DOHH2 (cell line): ENCODE measurements at regions not wholly inside any gene's neighbourhood (a gene's known extent, or its start where the extent isn't known, plus 50 kb on each side); places are given as distances from the start of the nearest gene placed in this dataset.

ENCODE experiments used
- H3F3A ChIP-seq: fragments of 200-600 bp; sonication (generic), shearing (Covaris generic); 2 replicates; pipeline ENCODE4 v1.6.0; 2016; ENCODE audit warnings: antibody characterized with exemption, mild to moderate bottlenecking; ENCODE audit not compliant: control insufficient read depth, insufficient read depth
- H3K27ac ChIP-seq: fragments of 200-600 bp; sonication (generic); 2 replicates; pipeline ENCODE4 v1.5.1; 2014; ENCODE audit warnings: low read depth, mild to moderate bottlenecking, low read length, moderate library complexity
- H3K27me3 ChIP-seq: fragments of 200-600 bp; sonication (generic); 2 replicates; pipeline ENCODE4 v1.6.1; 2014; ENCODE audit warnings: mild to moderate bottlenecking, low read length, mixed read lengths; ENCODE audit not compliant: control insufficient read depth
- H3K36me3 ChIP-seq: fragments of 200-600 bp; sonication (generic); 2 replicates; pipeline ENCODE4 v1.6.1; 2014; ENCODE audit warnings: mild to moderate bottlenecking, low read length, moderate library complexity, mixed read lengths; ENCODE audit not compliant: control insufficient read depth
- H3K4me1 ChIP-seq: fragments of 200-600 bp; sonication (generic); 2 replicates; pipeline ENCODE4 v1.6.1; 2014; ENCODE audit warnings: mild to moderate bottlenecking, low read length, mixed read lengths; ENCODE audit not compliant: control insufficient read depth
- H3K4me2 ChIP-seq: fragments of 200-600 bp; sonication (generic); 2 replicates; pipeline ENCODE4 v1.6.0; 2014; ENCODE audit warnings: mild to moderate bottlenecking, low read length, moderate library complexity
- H3K4me3 ChIP-seq: fragments of 200-600 bp; sonication (generic); 2 replicates; pipeline ENCODE4 v1.5.1; 2014; ENCODE audit warnings: mild to moderate bottlenecking, low read length, mixed read lengths
- H3K79me2 ChIP-seq: fragments of 200-600 bp; sonication (generic); 2 replicates; pipeline ENCODE4 v1.6.1; 2014; ENCODE audit warnings: mild to moderate bottlenecking, low read length, mixed read lengths; ENCODE audit not compliant: control insufficient read depth
- H3K9me2 ChIP-seq: fragments of 200-600 bp; sonication (generic); replicated peaks from 2 replicates; pipeline ENCODE4 v1.6.1; 2014; ENCODE audit warnings: mild to moderate bottlenecking, low read length, mixed read lengths; ENCODE audit not compliant: control insufficient read depth
- H3K9me3 ChIP-seq: fragments of 200-600 bp; sonication (generic); 2 replicates; pipeline ENCODE4 v1.6.1; 2014; ENCODE audit warnings: antibody characterized with exemption, low read length, mixed read lengths; ENCODE audit not compliant: control insufficient read depth, insufficient read depth
- H4K20me1 ChIP-seq: fragments of 200-600 bp; sonication (generic); 2 replicates; pipeline ENCODE4 v1.6.0; 2014; ENCODE audit warnings: low read depth, mild to moderate bottlenecking, antibody characterized with exemption, low read length, moderate library complexity; ENCODE audit not compliant: control insufficient read depth, insufficient read depth
- CTCF ChIP-seq: fragments of 200-600 bp; sonication (generic); IDR thresholded peaks from one replicate; pipeline ENCODE4 v1.5.1; 2014; ENCODE audit warnings: antibody characterized with exemption, mild to moderate bottlenecking, low read depth, low read length; ENCODE audit not compliant: poor library complexity, severe bottlenecking
- EZH2phosphoT487 ChIP-seq: fragments of 200-600 bp; sonication (generic); IDR thresholded peaks from 2 replicates; pipeline ENCODE4 v1.6.1; 2017; ENCODE audit warnings: borderline replicate concordance, mild to moderate bottlenecking, antibody characterized with exemption, low read length, moderate library complexity, mixed read lengths

GRCh38 chr20:52446421-52447224, 255.0 kb upstream of the ZFP64 start:
- Histone ChIP-seq H3K36me3 (no peaks in the 10 kb centered on the region), H3K9me3 (no peaks in the 10 kb centered on the region), H3K9me2 (no peaks in the 10 kb centered on the region), H3K27me3 (no peaks in the 10 kb centered on the region), H3F3A (no peaks in the 10 kb centered on the region), H4K20me1 (no peaks in the 10 kb centered on the region), H3K4me1 (no peaks in the 10 kb centered on the region), H3K79me2 (no peaks in the 10 kb centered on the region), H3K4me2 (no peak overlapping the region), H3K27ac (no peak overlapping the region), H3K4me3 (no peak overlapping the region)
- TF ChIP-seq EZH2phosphoT487 (no peak), CTCF (no peak)

GRCh38 chr20:52444455-52444854, 252.9 kb upstream of the ZFP64 start:
- Histone ChIP-seq H3K4me1 (no peaks in the 10 kb centered on the region), H4K20me1 (no peaks in the 10 kb centered on the region), H3K36me3 (no peaks in the 10 kb centered on the region), H3K27ac (no peak overlapping the region), H3K27me3 (no peaks in the 10 kb centered on the region), H3K4me3 (no peak overlapping the region), H3K9me3 (no peaks in the 10 kb centered on the region), H3K9me2 (no peaks in the 10 kb centered on the region), H3F3A (no peaks in the 10 kb centered on the region), H3K4me2 (no peak overlapping the region), H3K79me2 (no peaks in the 10 kb centered on the region)
- TF ChIP-seq CTCF (no peak), EZH2phosphoT487 (no peak)

- H3K9me2 ChIP-seq, result no peaks in the 10 kb centered on the region
- H3K36me3 ChIP-seq, result no peaks in the 10 kb centered on the region
- no peaks in the 10 kb centered on the region for H3K79me2 ChIP-seq
- no peak overlapping the region for H3K4me2 ChIP-seq
- H4K20me1 ChIP-seq, result no peaks in the 10 kb centered on the region
- H3K9me3 ChIP-seq, result no peaks in the 10 kb centered on the region
- no peak overlapping the region for H3K27ac ChIP-seq
- H3F3A ChIP-seq, result no peaks in the 10 kb centered on the region
- TF ChIP-seq CTCF, result no peak
- no peak for TF ChIP-seq EZH2phosphoT487
- no peaks in the 10 kb centered on the region for H3K27me3 ChIP-seq
- H3K4me1 ChIP-seq, result no peaks in the 10 kb centered on the region
- H3K4me3 ChIP-seq, result no peak overlapping the region
These were observed 252.3 kb upstream of the ZFP64 start for GRCh38 chr20:52443874-52444273.
